Testis (tissue), 2 donors: ENCODE measurements at regions not wholly inside any gene's neighbourhood (a gene's known extent, or its start where the extent isn't known, plus 50 kb on each side); places are given as distances from the start of the nearest gene placed in this dataset.

Experiments used
- DNase-seq: peaks from one replicate; pipeline ENCODE4 v3.0.0-alpha.2; 2019
- H3K27ac ChIP-seq, 2 donors: fragments of 200-600 bp; sonication (generic); one replicate each; pipeline ENCODE4 v1.5.1; 2019
- H3K27me3 ChIP-seq: fragments of 200-600 bp; sonication (generic); one replicate; pipeline ENCODE4 v1.5.1; 2019
- H3K36me3 ChIP-seq: fragments of 200-600 bp; sonication (generic); one replicate; pipeline ENCODE4 v1.5.1; 2017; ENCODE audit warnings: low read depth; ENCODE audit errors: missing control alignments
- H3K4me1 ChIP-seq: fragments of 200-600 bp; sonication (generic); one replicate; pipeline ENCODE4 v1.5.1; 2019
- H3K4me3 ChIP-seq, 2 donors: fragments of 200-600 bp; sonication (generic); one replicate each; pipeline ENCODE4 v1.5.1; 2017 to 2019
- H3K9me3 ChIP-seq: fragments of 200-600 bp; sonication (generic); one replicate; pipeline ENCODE4 v1.5.1; 2017
- CTCF ChIP-seq, 3 experiments: fragments of 450-650 bp in 2 of 3; fragments of 200-600 bp in 1 of 3; sonication (generic) in 1 of 3; IDR thresholded peaks; one replicate each; pipeline ENCODE4 v1.5.1; 2016 to 2019; ENCODE audit warnings: antibody characterized with exemption in 3 of 3, mild to moderate bottlenecking in 2 of 3, moderate library complexity in 1 of 3
- POLR2A ChIP-seq: fragments of 450-650 bp; IDR thresholded peaks from one replicate; pipeline ENCODE4 v1.6.1; 2017; ENCODE audit warnings: antibody characterized with exemption, mild to moderate bottlenecking, moderate library complexity
- WGBS, 2 donors: methylation state at CpG; one replicate each; pipeline ENCODE4 v1.1.5; 2018; 5-methylcytosine and 5-hydroxymethylcytosine counted together
- intact Hi-C: fragments of 100-400 bp; cut with DNase I; formaldehyde crosslinking; loops from one replicate; pipeline ENCODE4 v1.15.1; 2023; ENCODE audit warnings: low total_unique reads

- no peaks in the 10 kb centered on the region for H3K9me3 ChIP-seq
- 74 to 77% methylated on average over 2 of the region's 2 CpGs for WGBS, 2 donors
- no peaks in the 10 kb centered on the region for H3K36me3 ChIP-seq
- peaks cover 3% of the 10 kb centered on the region for H3K4me1 ChIP-seq
- H3K4me3 ChIP-seq: no peak overlapping the region
- intact Hi-C loops: no loop called here
- DNase-seq: no peak
- H3K27ac ChIP-seq: no peak overlapping the region
- H3K27me3 ChIP-seq: no peaks in the 10 kb centered on the region
- TF ChIP-seq POLR2A (no peak), CTCF (IDR thresholded peaks at IDR 0.05) (no peak)
Measured at GRCh38 chr1:243970077-243970476, 81.0 kb upstream of the ZBTB18 start.

GRCh38 chr1:243968413-243968812, 82.7 kb upstream of the ZBTB18 start:
- Histone ChIP-seq H3K27me3 (no peaks in the 10 kb centered on the region), H3K4me1 (no peaks in the 10 kb centered on the region), H3K4me3 (no peak overlapping the region), H3K27ac (no peak overlapping the region), H3K36me3 (no peaks in the 10 kb centered on the region), H3K9me3 (no peaks in the 10 kb centered on the region)
- WGBS, 2 donors: 65 to 74% methylated on average over 5 of the region's 5 CpGs
- no peak for DNase-seq
- TF ChIP-seq POLR2A (no peak), CTCF (IDR thresholded peaks at IDR 0.05) (no peak)
- intact Hi-C loops: no loop called here

GRCh38 chr1:243964915-243965314, 86.2 kb upstream of the ZBTB18 start:
- Histone ChIP-seq H3K4me1 (no peaks in the 10 kb centered on the region), H3K27me3 (no peaks in the 10 kb centered on the region), H3K36me3 (no peaks in the 10 kb centered on the region), H3K4me3 (no peak overlapping the region), H3K27ac (no peak overlapping the region), H3K9me3 (no peaks in the 10 kb centered on the region)
- 94 to 100% methylated on average over 2 of the region's 2 CpGs for WGBS, 2 donors
- DNase-seq: no peak
- TF ChIP-seq CTCF (IDR thresholded peaks at IDR 0.05): no peak
- no peak for TF ChIP-seq POLR2A
- intact Hi-C loops: no loop called here

- no peaks in the 10 kb centered on the region for H3K9me3 ChIP-seq
- DNase-seq: no peak
- intact Hi-C loops: no loop called here
- no peaks in the 10 kb centered on the region for H3K4me1 ChIP-seq
- no peak overlapping the region for H3K4me3 ChIP-seq
- TF ChIP-seq CTCF (IDR thresholded peaks at IDR 0.05) (no peak), POLR2A (no peak)
- 75 to 81% methylated on average over 3 of the region's 3 CpGs for WGBS, 2 donors
- no peak overlapping the region for H3K27ac ChIP-seq
- no peaks in the 10 kb centered on the region for H3K36me3 ChIP-seq
- H3K27me3 ChIP-seq: no peaks in the 10 kb centered on the region
Measured at GRCh38 chr1:243963571-243963970, 87.5 kb upstream of the ZBTB18 start.

- no peaks in the 10 kb centered on the region for H3K27me3 ChIP-seq
- DNase-seq: no peak
- H3K4me3 ChIP-seq: no peak overlapping the region
- intact Hi-C loops: no loop called here
- WGBS, 2 donors: 93 to 97% methylated on average over 3 of the region's 3 CpGs
- no peak overlapping the region for H3K27ac ChIP-seq
- TF ChIP-seq POLR2A (no peak), CTCF (IDR thresholded peaks at IDR 0.05) (no peak)
- no peaks in the 10 kb centered on the region for H3K9me3 ChIP-seq
- no peaks in the 10 kb centered on the region for H3K4me1 ChIP-seq
- no peaks in the 10 kb centered on the region for H3K36me3 ChIP-seq
Measured at GRCh38 chr1:243962541-243962940, 88.5 kb upstream of the ZBTB18 start.
